ENCODE measurements at regions not wholly inside any gene's neighbourhood (a gene's known extent, or its start where the extent isn't known, plus 50 kb on each side); places are given as distances from the start of the nearest gene placed in this dataset.
A peak's percentile ranks its signal among the peaks of the same experiment; 100 is the strongest.

- ChIA-PET POLR2A (no interaction called here), CTCF (interaction anchor here (1.2 kb wide), 1 partner anchor 10 kb away, joined by 3 read pairs; no protein-coding TSS in a partner anchor)
- H3K27me3 Mint-ChIP-seq, result no peaks in the 10 kb centered on the region
- Histone ChIP-seq H3K4me1 (ENCODE audit: control insufficient read depth in 2 of 2, insufficient read depth in 2 of 2, low read length in 2 of 2) (peaks cover 35 to 36% of the 10 kb centered on the region in 2 donors), H3K27me3 (replicated peaks in 1 of 4; ENCODE audit: control extremely low read depth in 1 of 4, control insufficient read depth in 3 of 4, insufficient read depth in 4 of 4, low read length in 3 of 4) (no peaks in the 10 kb centered on the region), H4K20me1 (ENCODE audit: control insufficient read depth, insufficient read depth, low read length, poor library complexity, severe bottlenecking) (no peaks in the 10 kb centered on the region), H3K79me2 (ENCODE audit: control insufficient read depth, insufficient read depth, low read length) (no peaks in the 10 kb centered on the region), H2AFZ (ENCODE audit: insufficient read depth, low read depth, low read length, poor library complexity, severe bottlenecking) (no peak overlapping the region), H3K27ac (ENCODE audit: low read length in 2 of 2) (no peak overlapping the region), H3K9ac (ENCODE audit: low read length) (peak overlapping the region; percentile 4), H3K4me2 (replicated peaks; ENCODE audit: low read depth, low read length, poor library complexity, severe bottlenecking) (peak overlapping the region; percentile 23), H3K9me3 (ENCODE audit: control extremely low read depth in 1 of 3, control insufficient read depth in 2 of 3, insufficient read depth in 1 of 3, low read length in 2 of 3) (peaks cover 2 to 7% (median 4%) of the 10 kb centered on the region in 3 donors), H3K36me3 (replicated peaks in 1 of 2; ENCODE audit: control extremely low read depth in 1 of 2, control insufficient read depth in 1 of 2, extremely low read depth in 1 of 2, insufficient read depth in 2 of 2, low read length in 1 of 2) (no peaks in the 10 kb centered on the region), H3K4me3 (ENCODE audit: control extremely low read depth in 1 of 5, extremely low read depth in 1 of 5, insufficient read depth in 1 of 5, low read depth in 2 of 5, low read length in 4 of 5) (no peak overlapping the region)
- TF ChIP-seq CTCF (IDR thresholded peaks at IDR 0.05), result no peak
- no peak for TF ChIP-seq EZH2 (IDR thresholded peaks at IDR 0.05; ENCODE audit: borderline replicate concordance, insufficient read depth, low read depth, low read length, poor library complexity, severe bottlenecking)
- peak; percentile 50 for DNase-seq
- peak overlapping the region; percentile 61 for H3K27ac Mint-ChIP-seq
- peak overlapping the region; percentile 63 for H3K4me3 Mint-ChIP-seq
- peak; percentile 67 for ATAC-seq (ENCODE audit: low read depth)
- WGBS (ENCODE audit: insufficient coverage), result 100% methylated on average over 1 of the region's 7 CpGs
- no peaks in the 10 kb centered on the region for H3K9me3 Mint-ChIP-seq (ENCODE audit: insufficient read depth)
- intact Hi-C loops (cut with micrococcal nuclease), result loop anchor here (10.0 kb wide), 1 partner anchor 102 kb away; the partner anchor contains the start of gene TRIB2
- peaks cover 39% of the 10 kb centered on the region for H3K4me1 Mint-ChIP-seq
Observed at GRCh38 chr2:12613137-12613835, 103.5 kb upstream of the TRIB2 start.

- Histone ChIP-seq H3K9me3 (ENCODE audit: control extremely low read depth in 1 of 3, control insufficient read depth in 2 of 3, insufficient read depth in 1 of 3, low read length in 2 of 3) (peaks cover 0 to 1% (median 0%) of the 10 kb centered on the region in 3 donors), H3K27me3 (replicated peaks in 1 of 4; ENCODE audit: control extremely low read depth in 1 of 4, control insufficient read depth in 3 of 4, insufficient read depth in 4 of 4, low read length in 3 of 4) (peaks cover 0 to 11% (median 6%) of the 10 kb centered on the region in 4 experiments), H2AFZ (ENCODE audit: insufficient read depth, low read depth, low read length, poor library complexity, severe bottlenecking) (no peak overlapping the region), H3K4me1 (ENCODE audit: control insufficient read depth in 2 of 2, insufficient read depth in 2 of 2, low read length in 2 of 2) (peaks cover 35 to 36% of the 10 kb centered on the region in 2 donors), H3K79me2 (ENCODE audit: control insufficient read depth, insufficient read depth, low read length) (no peaks in the 10 kb centered on the region), H3K4me3 (ENCODE audit: control extremely low read depth in 1 of 5, extremely low read depth in 1 of 5, insufficient read depth in 1 of 5, low read depth in 2 of 5, low read length in 4 of 5) (no peak overlapping the region), H3K9ac (ENCODE audit: low read length) (no peak overlapping the region), H3K27ac (ENCODE audit: low read length in 2 of 2) (no peak overlapping the region), H3K36me3 (replicated peaks in 1 of 2; ENCODE audit: control extremely low read depth in 1 of 2, control insufficient read depth in 1 of 2, extremely low read depth in 1 of 2, insufficient read depth in 2 of 2, low read length in 1 of 2) (no peaks in the 10 kb centered on the region), H4K20me1 (ENCODE audit: control insufficient read depth, insufficient read depth, low read length, poor library complexity, severe bottlenecking) (no peaks in the 10 kb centered on the region), H3K4me2 (replicated peaks; ENCODE audit: low read depth, low read length, poor library complexity, severe bottlenecking) (no peak overlapping the region)
- TF ChIP-seq EZH2 (IDR thresholded peaks at IDR 0.05; ENCODE audit: borderline replicate concordance, insufficient read depth, low read depth, low read length, poor library complexity, severe bottlenecking) (no peak), CTCF (IDR thresholded peaks at IDR 0.05) (no peak)
- no peak for DNase-seq
- ChIA-PET CTCF (no interaction called here), POLR2A (no interaction called here)
- intact Hi-C loops (cut with micrococcal nuclease), result loop anchor here (10.0 kb wide), 1 partner anchor 99 kb away; the partner anchor contains the start of gene TRIB2
- H3K27ac Mint-ChIP-seq, result no peak overlapping the region
- peaks cover 39% of the 10 kb centered on the region for H3K4me1 Mint-ChIP-seq
- no peak for ATAC-seq (ENCODE audit: low read depth)
- H3K4me3 Mint-ChIP-seq, result no peak overlapping the region
- 100% methylated on average over 2 of the region's 2 CpGs for WGBS (ENCODE audit: insufficient coverage)
- peaks cover 5% of the 10 kb centered on the region for H3K27me3 Mint-ChIP-seq
- H3K9me3 Mint-ChIP-seq (ENCODE audit: insufficient read depth), result no peaks in the 10 kb centered on the region
Observed at GRCh38 chr2:12615509-12615908, 101.2 kb upstream of the TRIB2 start.

All from B cell (primary cell).